ENCODE measurements at regions not wholly inside any gene's neighbourhood (a gene's known extent, or its start where the extent isn't known, plus 50 kb on each side); places are given as distances from the start of the nearest gene placed in this dataset.

DNA sequence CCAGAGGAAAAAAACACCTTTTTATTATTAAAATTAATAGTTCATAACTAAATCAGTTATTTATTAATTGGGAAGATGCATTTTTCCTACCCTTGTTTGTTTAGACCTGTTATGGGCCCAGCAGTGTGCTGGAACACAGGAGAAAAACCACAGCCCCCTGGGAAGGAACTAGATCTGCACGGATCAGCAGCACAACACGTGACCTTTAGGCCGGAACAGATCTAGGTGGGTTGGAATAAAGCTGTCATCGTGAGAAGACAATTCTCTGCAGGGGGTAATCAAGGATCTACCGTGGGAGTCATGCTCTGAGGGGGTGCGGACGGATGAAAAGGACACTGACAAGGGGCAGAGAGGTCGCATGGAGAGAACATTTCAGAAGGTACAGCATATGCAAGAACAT, 95.8 kb upstream of the SPATA31C2 start:
- no peak overlapping the region for H3K4me3 ChIP-seq (ENCODE audit: low read depth in 1 of 3, low read length in 3 of 3)
- no peaks in the 10 kb centered on the region for H3K36me3 ChIP-seq (ENCODE audit: control insufficient read depth in 4 of 4, insufficient read depth in 3 of 4, low read depth in 1 of 4, low read length in 3 of 4)
- no peak for DNase-seq (ENCODE audit: low spot score)
- no peak overlapping the region for H3K9ac ChIP-seq (ENCODE audit: low read depth in 1 of 2, low read length in 2 of 2)
- no peaks in the 10 kb centered on the region for H3K27me3 ChIP-seq (ENCODE audit: control insufficient read depth in 4 of 4, insufficient read depth in 4 of 4, low read length in 3 of 4)
- H3K4me1 ChIP-seq (ENCODE audit: control insufficient read depth in 4 of 4, insufficient read depth in 4 of 4, low read length in 3 of 4) = no peaks in the 10 kb centered on the region
- H3K9me3 ChIP-seq (ENCODE audit: control insufficient read depth in 4 of 4, low read length in 3 of 4) = no peaks in the 10 kb centered on the region
- WGBS = 78% methylated on average over 8 of the region's 8 CpGs
- TF ChIP-seq, protein P1, sequence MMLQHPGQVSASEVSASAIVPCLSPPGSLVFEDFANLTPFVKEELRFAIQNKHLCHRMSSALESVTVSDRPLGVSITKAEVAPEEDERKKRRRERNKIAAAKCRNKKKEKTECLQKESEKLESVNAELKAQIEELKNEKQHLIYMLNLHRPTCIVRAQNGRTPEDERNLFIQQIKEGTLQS (IDR thresholded peaks at IDR 0.05) = no peak
- no peak overlapping the region for H3K27ac ChIP-seq (ENCODE audit: low read depth in 1 of 2, low read length in 2 of 2)

DNA sequence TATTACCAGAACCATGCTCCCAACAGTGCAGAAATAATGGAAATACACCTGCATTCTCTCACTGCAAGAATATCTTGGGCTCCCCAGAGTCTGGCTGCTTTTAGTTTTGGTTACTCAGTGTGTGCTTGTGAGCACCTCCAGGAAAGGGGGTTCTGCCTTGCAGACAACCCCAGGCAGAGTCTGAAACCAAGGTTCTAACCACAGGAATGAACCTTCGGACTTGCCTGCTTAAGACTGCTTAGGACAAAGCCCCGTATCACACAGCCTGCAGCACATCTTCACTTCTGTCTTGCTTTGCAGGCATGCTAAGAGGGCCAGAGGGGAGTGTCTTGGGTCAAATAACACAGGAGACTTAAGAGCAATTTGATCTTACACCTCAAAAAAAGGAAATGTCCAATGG, 94.8 kb upstream of the SPATA31C2 start:
- no peaks in the 10 kb centered on the region for H3K36me3 ChIP-seq (ENCODE audit: control insufficient read depth in 4 of 4, insufficient read depth in 3 of 4, low read depth in 1 of 4, low read length in 3 of 4)
- no peak overlapping the region for H3K9ac ChIP-seq (ENCODE audit: low read depth in 1 of 2, low read length in 2 of 2)
- H3K4me3 ChIP-seq (ENCODE audit: low read depth in 1 of 3, low read length in 3 of 3) = no peak overlapping the region
- no peaks in the 10 kb centered on the region for H3K9me3 ChIP-seq (ENCODE audit: control insufficient read depth in 4 of 4, low read length in 3 of 4)
- DNase-seq (ENCODE audit: low spot score) = no peak
- no peak overlapping the region for H3K27ac ChIP-seq (ENCODE audit: low read depth in 1 of 2, low read length in 2 of 2)
- H3K4me1 ChIP-seq (ENCODE audit: control insufficient read depth in 4 of 4, insufficient read depth in 4 of 4, low read length in 3 of 4) = no peaks in the 10 kb centered on the region
- H3K27me3 ChIP-seq (ENCODE audit: control insufficient read depth in 4 of 4, insufficient read depth in 4 of 4, low read length in 3 of 4) = no peaks in the 10 kb centered on the region
- WGBS = 89% methylated on average over 2 of the region's 2 CpGs
- TF ChIP-seq SP1 (IDR thresholded peaks at IDR 0.05) (no peak), TAF1 (conservative IDR thresholded peaks at IDR 0.05) (no peak), HNF4G (IDR thresholded peaks at IDR 0.05) (no peak), RXRA (IDR thresholded peaks at IDR 0.05) (no peak), GABPA (IDR thresholded peaks at IDR 0.05 in 1 of 2, conservative IDR thresholded peaks at IDR 0.05 in 1 of 2) (no peak), FOXA2 (IDR thresholded peaks at IDR 0.05) (no peak), JUND (IDR thresholded peaks at IDR 0.05) (no peak), FOXA1 (IDR thresholded peaks at IDR 0.05) (no peak), NR2F2 (IDR thresholded peaks at IDR 0.05) (no peak), EGR1 (IDR thresholded peaks at IDR 0.05; ENCODE audit: low read depth in 2 of 2) (no peak)
- TF ChIP-seq, protein P2, sequence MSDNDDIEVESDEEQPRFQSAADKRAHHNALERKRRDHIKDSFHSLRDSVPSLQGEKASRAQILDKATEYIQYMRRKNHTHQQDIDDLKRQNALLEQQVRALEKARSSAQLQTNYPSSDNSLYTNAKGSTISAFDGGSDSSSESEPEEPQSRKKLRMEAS (IDR thresholded peaks at IDR 0.05) = no peak
- TF ChIP-seq, protein P1 (IDR thresholded peaks at IDR 0.05) = no peak
- TF ChIP-seq, protein P3, sequence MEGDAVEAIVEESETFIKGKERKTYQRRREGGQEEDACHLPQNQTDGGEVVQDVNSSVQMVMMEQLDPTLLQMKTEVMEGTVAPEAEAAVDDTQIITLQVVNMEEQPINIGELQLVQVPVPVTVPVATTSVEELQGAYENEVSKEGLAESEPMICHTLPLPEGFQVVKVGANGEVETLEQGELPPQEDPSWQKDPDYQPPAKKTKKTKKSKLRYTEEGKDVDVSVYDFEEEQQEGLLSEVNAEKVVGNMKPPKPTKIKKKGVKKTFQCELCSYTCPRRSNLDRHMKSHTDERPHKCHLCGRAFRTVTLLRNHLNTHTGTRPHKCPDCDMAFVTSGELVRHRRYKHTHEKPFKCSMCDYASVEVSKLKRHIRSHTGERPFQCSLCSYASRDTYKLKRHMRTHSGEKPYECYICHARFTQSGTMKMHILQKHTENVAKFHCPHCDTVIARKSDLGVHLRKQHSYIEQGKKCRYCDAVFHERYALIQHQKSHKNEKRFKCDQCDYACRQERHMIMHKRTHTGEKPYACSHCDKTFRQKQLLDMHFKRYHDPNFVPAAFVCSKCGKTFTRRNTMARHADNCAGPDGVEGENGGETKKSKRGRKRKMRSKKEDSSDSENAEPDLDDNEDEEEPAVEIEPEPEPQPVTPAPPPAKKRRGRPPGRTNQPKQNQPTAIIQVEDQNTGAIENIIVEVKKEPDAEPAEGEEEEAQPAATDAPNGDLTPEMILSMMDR (IDR thresholded peaks at IDR 0.05; ENCODE audit: low read depth, low read length, missing input control) = no peak

DNA sequence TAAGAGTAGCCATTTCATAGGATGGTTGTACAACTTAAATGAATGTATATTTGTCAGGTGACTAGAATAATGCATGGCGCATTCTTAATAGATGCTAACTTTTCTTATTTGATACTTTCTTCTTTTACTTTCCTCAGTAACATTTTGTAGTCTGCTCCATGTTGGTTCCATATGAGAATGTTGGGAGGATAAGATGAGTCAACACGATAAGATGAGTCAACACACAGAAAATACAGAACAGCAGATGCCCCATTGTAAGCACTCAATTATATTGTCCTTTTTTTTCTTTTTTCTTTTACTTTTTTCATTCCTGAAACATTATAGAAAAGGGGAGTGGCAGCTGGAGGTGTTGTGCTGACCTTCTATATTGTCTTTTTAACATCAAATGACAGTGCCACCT, 92.3 kb upstream of the SPATA31C2 start:
- H3K9ac ChIP-seq (ENCODE audit: low read depth in 1 of 2, low read length in 2 of 2) = no peak overlapping the region
- H3K27me3 ChIP-seq (ENCODE audit: control insufficient read depth in 4 of 4, insufficient read depth in 4 of 4, low read length in 3 of 4) = no peaks in the 10 kb centered on the region
- no peak for TF ChIP-seq FOXA2 (IDR thresholded peaks at IDR 0.05)
- TF ChIP-seq SP1 (IDR thresholded peaks at IDR 0.05) = no peak
- no peak for TF ChIP-seq RXRA (IDR thresholded peaks at IDR 0.05)
- TF ChIP-seq, protein P3 (IDR thresholded peaks at IDR 0.05; ENCODE audit: low read depth, low read length, missing input control) = no peak
- no peak for TF ChIP-seq NR2F2 (IDR thresholded peaks at IDR 0.05)
- no peak for TF ChIP-seq GABPA (IDR thresholded peaks at IDR 0.05 in 1 of 2, conservative IDR thresholded peaks at IDR 0.05 in 1 of 2)
- TF ChIP-seq, protein P2 (IDR thresholded peaks at IDR 0.05) = no peak
- TF ChIP-seq JUND (IDR thresholded peaks at IDR 0.05) = no peak
- WGBS = 96% methylated on average over 2 of the region's 2 CpGs
- no peaks in the 10 kb centered on the region for H3K4me1 ChIP-seq (ENCODE audit: control insufficient read depth in 4 of 4, insufficient read depth in 4 of 4, low read length in 3 of 4)
- no peak overlapping the region for H3K27ac ChIP-seq (ENCODE audit: low read depth in 1 of 2, low read length in 2 of 2)
- H3K9me3 ChIP-seq (ENCODE audit: control insufficient read depth in 4 of 4, low read length in 3 of 4) = no peaks in the 10 kb centered on the region
- no peak for DNase-seq (ENCODE audit: low spot score)
- no peak overlapping the region for H3K4me3 ChIP-seq (ENCODE audit: low read depth in 1 of 3, low read length in 3 of 3)
- no peaks in the 10 kb centered on the region for H3K36me3 ChIP-seq (ENCODE audit: control insufficient read depth in 4 of 4, insufficient read depth in 3 of 4, low read depth in 1 of 4, low read length in 3 of 4)
